Activated CD4-positive, alpha-beta T cell treated with anti-CD3 and anti-CD28 coated beads, Interleukin-2, amount 10 ng/mL, durations not matched to agents 24 days and 14 days (primary cell): ENCODE measurements at regions not wholly inside any gene's neighbourhood (a gene's known extent, or its start where the extent isn't known, plus 50 kb on each side); places are given as distances from the start of the nearest gene placed in this dataset.
A peak's percentile ranks its signal among the peaks of the same experiment; 100 is the strongest.

Source experiments
- DNase-seq: peaks from one replicate; pipeline ENCODE4 v3.0.0; 2022
- H3K27ac Mint-ChIP-seq: one replicate; pipeline ENCODE4 v1.8.0; 2022; ENCODE audit warnings: mild to moderate bottlenecking, mixed read lengths
- H3K27me3 Mint-ChIP-seq: one replicate; pipeline ENCODE4 v1.8.0; 2022; ENCODE audit warnings: mixed read lengths
- H3K36me3 Mint-ChIP-seq: one replicate; pipeline ENCODE4 v1.8.0; 2022; ENCODE audit warnings: low read depth, mild to moderate bottlenecking, mixed read lengths
- H3K4me1 Mint-ChIP-seq: one replicate; pipeline ENCODE4 v1.8.0; 2021; ENCODE audit warnings: mixed read lengths
- H3K4me3 Mint-ChIP-seq: one replicate; pipeline ENCODE4 v1.8.0; 2022; ENCODE audit warnings: mild to moderate bottlenecking, moderate library complexity, mixed read lengths
- H3K9me3 Mint-ChIP-seq: one replicate; pipeline ENCODE4 v1.8.0; 2021; ENCODE audit warnings: mixed read lengths
- intact Hi-C: fragments of 100-400 bp; cut with micrococcal nuclease; formaldehyde crosslinking; loops from one replicate; pipeline ENCODE4 v1.15.1; 2023

- Mint-ChIP-seq H3K9me3 (no peaks in the 10 kb centered on the region), H3K4me3 (no peak overlapping the region), H3K27me3 (no peaks in the 10 kb centered on the region), H3K36me3 (no peaks in the 10 kb centered on the region), H3K27ac (no peak overlapping the region), H3K4me1 (no peaks in the 10 kb centered on the region)
- DNase-seq: no peak
- intact Hi-C loops: no loop called here
Observed at GRCh38 chr4:163077680-163078079, 89.0 kb downstream of the NAF1 start.

DNA sequence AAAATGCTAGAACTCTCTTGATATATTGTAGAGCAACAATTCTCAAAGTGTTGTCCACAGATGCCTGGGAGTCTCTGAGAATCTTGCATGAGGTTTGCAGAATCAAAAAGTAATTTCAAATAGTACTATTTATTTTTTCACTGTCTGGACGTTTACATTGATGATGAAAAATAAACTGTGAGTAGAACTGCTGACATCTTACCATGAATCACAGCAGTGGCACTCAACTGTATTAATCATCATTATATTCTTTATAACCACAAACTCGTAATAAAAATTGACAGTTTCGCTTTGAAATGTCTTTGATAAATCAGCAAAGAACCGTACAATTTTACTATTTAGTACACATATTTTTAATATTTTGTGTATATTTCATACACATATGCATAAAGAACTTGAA lies 94.5 kb downstream of the NAF1 start:
- no peak overlapping the region for H3K27ac Mint-ChIP-seq
- intact Hi-C loops: no loop called here
- H3K36me3 Mint-ChIP-seq: no peaks in the 10 kb centered on the region
- no peaks in the 10 kb centered on the region for H3K4me1 Mint-ChIP-seq
- H3K27me3 Mint-ChIP-seq: no peaks in the 10 kb centered on the region
- no peak for DNase-seq
- no peaks in the 10 kb centered on the region for H3K9me3 Mint-ChIP-seq
- no peak overlapping the region for H3K4me3 Mint-ChIP-seq

DNA sequence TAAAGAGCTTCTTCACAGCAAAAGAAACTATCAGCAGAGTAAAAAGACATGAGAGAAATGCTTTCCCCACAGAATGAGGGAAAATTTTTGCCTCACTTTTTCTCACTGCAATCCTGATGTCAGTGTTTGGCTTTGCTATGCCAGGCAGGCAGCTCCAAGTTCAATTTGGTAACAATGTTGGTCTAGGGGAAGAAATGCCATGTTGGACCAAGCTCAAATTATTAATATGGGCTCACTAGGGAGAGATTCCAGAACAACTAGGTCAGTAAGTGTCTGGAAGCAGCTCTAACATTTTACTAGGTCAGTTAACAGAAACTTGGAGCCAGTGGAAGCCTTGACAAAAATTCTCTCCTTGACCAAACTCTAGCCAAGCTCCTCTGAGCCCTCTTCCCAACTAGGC lies 95.4 kb downstream of the NAF1 start:
- DNase-seq: no peak
- no peaks in the 10 kb centered on the region for H3K27me3 Mint-ChIP-seq
- H3K4me3 Mint-ChIP-seq: no peak overlapping the region
- H3K9me3 Mint-ChIP-seq: no peaks in the 10 kb centered on the region
- no peak overlapping the region for H3K27ac Mint-ChIP-seq
- H3K36me3 Mint-ChIP-seq: no peaks in the 10 kb centered on the region
- H3K4me1 Mint-ChIP-seq: no peaks in the 10 kb centered on the region
- intact Hi-C loops: no loop called here

DNA sequence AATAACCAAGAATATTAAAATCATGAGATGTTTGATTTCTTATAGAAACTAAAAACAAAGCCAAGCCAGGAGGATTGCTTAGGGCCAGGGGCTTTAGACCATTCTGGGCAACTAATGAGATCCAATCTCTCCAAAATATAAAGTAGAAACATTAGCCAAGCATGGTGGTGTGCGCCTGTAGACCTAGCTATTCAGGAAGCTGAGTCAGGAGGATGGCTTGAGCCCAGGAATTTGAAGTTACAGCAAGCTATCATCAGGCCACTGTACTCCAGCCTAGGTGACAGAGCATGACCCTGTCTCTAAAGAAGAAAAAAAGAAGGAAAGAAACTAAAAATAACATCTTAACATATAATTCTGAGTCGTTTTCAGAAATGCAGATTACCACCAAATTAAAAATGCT lies 96.7 kb downstream of the NAF1 start:
- intact Hi-C loops: no loop called here
- no peaks in the 10 kb centered on the region for H3K27me3 Mint-ChIP-seq
- no peak overlapping the region for H3K27ac Mint-ChIP-seq
- DNase-seq: no peak
- no peaks in the 10 kb centered on the region for H3K4me1 Mint-ChIP-seq
- no peak overlapping the region for H3K4me3 Mint-ChIP-seq
- no peaks in the 10 kb centered on the region for H3K36me3 Mint-ChIP-seq
- H3K9me3 Mint-ChIP-seq: no peaks in the 10 kb centered on the region

GRCh38 chr4:163063891-163064290 lies 102.8 kb downstream of the NAF1 start:
- Mint-ChIP-seq H3K27me3 (no peaks in the 10 kb centered on the region), H3K9me3 (no peaks in the 10 kb centered on the region), H3K36me3 (no peaks in the 10 kb centered on the region), H3K4me3 (no peak overlapping the region), H3K27ac (no peak overlapping the region), H3K4me1 (no peaks in the 10 kb centered on the region)
- DNase-seq: no peak
- intact Hi-C loops: no loop called here

DNA sequence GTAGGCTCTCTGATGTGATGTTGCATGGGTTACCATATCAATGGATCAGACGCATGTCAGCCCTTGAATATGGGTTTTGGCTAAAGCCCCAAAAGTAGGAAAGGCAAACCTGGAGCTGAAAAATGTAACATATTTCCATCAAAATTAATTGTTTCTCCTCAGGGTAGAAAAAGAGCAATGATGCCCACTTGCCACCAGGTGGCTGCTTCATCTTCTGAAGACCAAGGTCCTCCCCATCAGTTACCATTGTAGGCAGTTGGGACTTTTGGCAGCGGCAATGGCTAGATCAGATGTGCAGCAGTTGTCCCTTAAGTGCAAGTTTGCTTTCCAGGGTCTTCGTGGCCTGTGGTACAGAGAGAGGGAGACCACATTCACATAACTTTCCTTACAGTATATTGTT lies 118.2 kb downstream of the NAF1 start:
- Mint-ChIP-seq H3K4me1 (no peaks in the 10 kb centered on the region), H3K27me3 (no peaks in the 10 kb centered on the region), H3K4me3 (no peak overlapping the region), H3K36me3 (no peaks in the 10 kb centered on the region), H3K27ac (no peak overlapping the region), H3K9me3 (no peaks in the 10 kb centered on the region)
- peak; percentile 62 for DNase-seq
- intact Hi-C loops: loop anchor here (2.0 kb wide), 1 partner anchor 284 kb away; the partner anchor contains the start of gene NPY1R

DNA sequence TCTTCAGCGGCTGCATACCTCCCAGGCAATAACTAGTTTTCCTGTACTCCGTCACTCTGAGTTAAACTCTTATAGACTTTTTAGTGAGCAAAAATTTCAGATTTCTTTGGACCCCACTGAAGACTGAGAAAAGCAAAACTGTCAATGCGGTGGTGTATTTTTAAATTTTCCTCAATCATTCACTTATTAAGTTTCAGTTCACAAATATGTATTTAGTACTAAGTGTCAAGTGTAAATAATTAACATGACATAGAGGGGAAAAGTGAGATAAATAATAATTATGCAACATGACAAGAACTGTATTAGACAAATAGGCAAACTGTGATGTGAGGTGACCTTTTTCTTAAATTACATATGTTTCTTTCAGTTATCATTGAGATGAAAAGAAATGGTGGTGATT lies 124.4 kb downstream of the NAF1 start:
- Mint-ChIP-seq H3K4me1 (no peaks in the 10 kb centered on the region), H3K36me3 (no peaks in the 10 kb centered on the region), H3K27me3 (peaks cover 2% of the 10 kb centered on the region), H3K4me3 (no peak overlapping the region), H3K9me3 (no peaks in the 10 kb centered on the region), H3K27ac (no peak overlapping the region)
- intact Hi-C loops: no loop called here
- DNase-seq: no peak

DNA sequence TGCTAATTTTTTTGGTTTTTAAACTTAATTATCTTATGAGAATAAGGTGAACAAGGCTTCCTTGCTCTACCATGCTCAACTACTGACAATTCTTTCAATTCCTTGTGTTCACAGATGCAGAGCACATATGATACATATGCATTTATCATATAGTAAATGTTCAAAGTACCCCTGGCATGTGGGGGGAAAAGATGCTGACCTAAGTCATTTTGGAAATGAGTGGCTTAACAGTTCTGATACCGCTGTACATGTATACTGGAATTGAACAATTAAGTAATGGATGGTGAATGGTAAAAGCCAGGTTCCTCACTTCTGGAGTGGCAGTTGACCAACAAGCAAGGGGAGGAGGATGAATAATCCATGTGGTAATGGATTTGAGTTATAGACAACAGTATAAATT lies 149.6 kb downstream of the NAF1 start:
- H3K9me3 Mint-ChIP-seq: no peaks in the 10 kb centered on the region
- intact Hi-C loops: no loop called here
- no peak overlapping the region for H3K27ac Mint-ChIP-seq
- no peaks in the 10 kb centered on the region for H3K36me3 Mint-ChIP-seq
- H3K4me1 Mint-ChIP-seq: no peaks in the 10 kb centered on the region
- H3K27me3 Mint-ChIP-seq: no peaks in the 10 kb centered on the region
- no peak for DNase-seq
- no peak overlapping the region for H3K4me3 Mint-ChIP-seq

DNA sequence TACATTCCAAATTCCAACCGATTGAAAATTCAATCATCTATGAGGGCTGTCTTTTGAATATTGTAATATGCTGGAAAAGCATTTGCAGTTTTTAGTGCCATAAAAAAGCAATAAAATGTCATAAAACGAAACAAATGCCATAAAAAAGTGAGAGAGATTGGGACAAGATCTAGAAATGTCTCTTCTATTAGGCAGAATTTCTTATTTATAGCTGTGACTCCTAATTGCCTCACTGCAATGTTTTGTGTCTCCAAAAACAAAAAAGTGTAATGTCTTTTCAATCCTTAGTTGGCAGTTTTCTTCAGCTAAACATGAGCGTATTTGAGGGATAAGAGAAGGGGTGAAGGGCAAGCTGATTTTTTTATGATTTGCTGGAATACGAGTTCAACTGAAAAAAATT lies 153.9 kb downstream of the NAF1 start:
- intact Hi-C loops: no loop called here
- H3K4me1 Mint-ChIP-seq: no peaks in the 10 kb centered on the region

DNA sequence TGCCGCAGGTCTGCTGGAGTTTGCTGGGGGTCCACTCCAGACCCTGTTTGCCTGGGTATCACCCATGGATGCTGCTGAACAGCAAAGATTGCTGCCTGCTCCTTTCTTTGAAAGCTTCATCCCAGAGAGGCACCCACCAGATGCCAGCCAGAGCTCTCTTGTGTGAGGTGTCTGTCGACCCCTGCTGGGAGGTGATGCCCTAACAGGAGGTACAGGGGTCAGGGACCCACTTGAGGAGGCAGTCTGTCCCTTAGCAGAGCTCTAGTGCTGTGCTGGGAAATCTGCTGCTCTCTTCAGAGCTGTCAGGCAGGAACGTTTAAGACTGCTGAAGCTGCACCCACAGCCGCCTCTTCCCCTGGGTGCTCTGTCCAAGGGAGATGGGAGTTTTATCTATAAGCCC lies 162.7 kb downstream of the NAF1 start:
- no peaks in the 10 kb centered on the region for H3K4me1 Mint-ChIP-seq
- no peaks in the 10 kb centered on the region for H3K36me3 Mint-ChIP-seq
- H3K9me3 Mint-ChIP-seq: no peaks in the 10 kb centered on the region
- no peaks in the 10 kb centered on the region for H3K27me3 Mint-ChIP-seq
- no peak overlapping the region for H3K4me3 Mint-ChIP-seq
- no peak overlapping the region for H3K27ac Mint-ChIP-seq
- intact Hi-C loops: no loop called here
- no peak for DNase-seq

More for the DNA sequence above, 153.9 kb downstream of the NAF1 start:
- Mint-ChIP-seq H3K27ac (no peak overlapping the region), H3K27me3 (no peaks in the 10 kb centered on the region), H3K9me3 (no peaks in the 10 kb centered on the region), H3K36me3 (no peaks in the 10 kb centered on the region), H3K4me3 (no peak overlapping the region)
- no peak for DNase-seq

DNA sequence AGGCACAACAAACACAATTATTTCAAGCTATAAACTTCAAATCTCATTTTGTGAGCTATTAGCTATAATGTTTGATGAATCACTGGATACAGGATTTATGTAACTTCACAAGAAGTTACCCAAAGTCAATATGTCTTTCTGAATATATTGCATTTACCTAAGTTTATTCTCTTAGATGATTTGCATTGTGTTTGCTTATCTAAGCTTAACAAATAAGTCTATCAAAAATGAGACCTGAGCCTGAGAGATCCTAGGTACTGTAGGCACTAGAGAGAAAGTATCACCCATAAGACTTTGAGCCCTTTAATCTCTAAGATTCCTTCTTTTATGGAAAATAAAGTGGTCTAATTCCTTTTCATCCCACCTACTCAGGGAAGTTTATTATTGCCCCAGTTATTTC lies 178.2 kb downstream of the NAF1 start:
- intact Hi-C loops: no loop called here
- no peaks in the 10 kb centered on the region for H3K9me3 Mint-ChIP-seq
- H3K4me3 Mint-ChIP-seq: no peak overlapping the region
- no peak for DNase-seq
- no peaks in the 10 kb centered on the region for H3K4me1 Mint-ChIP-seq
- H3K27ac Mint-ChIP-seq: no peak overlapping the region
- no peaks in the 10 kb centered on the region for H3K36me3 Mint-ChIP-seq
- H3K27me3 Mint-ChIP-seq: no peaks in the 10 kb centered on the region

GRCh38 chr4:162985131-162985530 lies 181.6 kb downstream of the NAF1 start:
- Mint-ChIP-seq H3K36me3 (no peaks in the 10 kb centered on the region), H3K4me3 (no peak overlapping the region), H3K27me3 (no peaks in the 10 kb centered on the region), H3K4me1 (no peaks in the 10 kb centered on the region), H3K9me3 (no peaks in the 10 kb centered on the region), H3K27ac (no peak overlapping the region)
- DNase-seq: no peak
- intact Hi-C loops: no loop called here

DNA sequence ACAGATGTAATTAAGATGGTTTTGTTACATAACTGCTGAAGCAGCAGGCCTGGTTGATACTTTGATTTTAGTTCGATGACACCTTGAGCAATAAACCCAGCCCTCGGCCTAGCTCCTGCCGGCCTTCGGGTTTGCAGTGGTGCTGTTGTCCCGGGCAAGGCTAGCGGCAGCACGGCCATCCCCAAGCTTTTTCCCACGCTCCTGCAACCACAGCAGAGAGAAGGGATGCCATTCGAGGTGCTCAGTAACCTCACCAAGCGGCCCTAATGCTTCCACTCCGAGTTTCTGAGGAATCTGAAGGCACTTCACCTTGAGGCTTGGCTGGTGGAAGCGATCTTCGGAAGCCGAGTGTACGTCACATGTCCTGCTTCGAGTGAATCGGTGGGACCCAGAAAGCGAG lies 182.1 kb downstream of the NAF1 start:
- DNase-seq: no peak
- no peaks in the 10 kb centered on the region for H3K4me1 Mint-ChIP-seq
- H3K27ac Mint-ChIP-seq: no peak overlapping the region
- H3K9me3 Mint-ChIP-seq: no peaks in the 10 kb centered on the region
- H3K36me3 Mint-ChIP-seq: no peaks in the 10 kb centered on the region
- no peaks in the 10 kb centered on the region for H3K27me3 Mint-ChIP-seq
- intact Hi-C loops: no loop called here
- no peak overlapping the region for H3K4me3 Mint-ChIP-seq

- no peak for DNase-seq
- intact Hi-C loops: no loop called here
- Mint-ChIP-seq H3K27me3 (no peaks in the 10 kb centered on the region), H3K36me3 (no peaks in the 10 kb centered on the region), H3K4me1 (no peaks in the 10 kb centered on the region), H3K4me3 (no peak overlapping the region), H3K9me3 (no peaks in the 10 kb centered on the region), H3K27ac (no peak overlapping the region)
Observed at GRCh38 chr4:162981823-162982222, 184.9 kb downstream of the NAF1 start.

DNA sequence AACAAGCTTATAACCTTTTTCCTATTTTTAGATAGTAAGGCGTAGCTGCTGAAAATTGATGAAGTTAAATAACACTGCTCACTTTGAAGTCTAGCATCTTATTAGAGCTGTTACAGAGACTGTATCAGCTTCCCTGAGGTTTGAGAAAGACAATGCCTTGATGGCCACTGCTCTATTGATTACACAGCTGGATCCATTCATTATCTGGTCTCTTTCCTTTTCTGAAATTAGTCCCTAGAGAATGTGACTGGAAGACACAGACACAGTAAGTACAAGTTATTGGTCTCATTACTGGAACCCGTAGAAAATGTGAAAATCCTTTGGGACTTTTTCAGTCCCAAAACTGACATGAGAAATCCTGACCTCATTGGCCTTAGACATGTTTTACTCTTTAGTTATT lies 188.3 kb downstream of the NAF1 start:
- H3K27ac Mint-ChIP-seq: no peak overlapping the region

More for the DNA sequence above, 188.3 kb downstream of the NAF1 start:
- DNase-seq: no peak
- no peaks in the 10 kb centered on the region for H3K9me3 Mint-ChIP-seq
- no peaks in the 10 kb centered on the region for H3K27me3 Mint-ChIP-seq
- no peak overlapping the region for H3K4me3 Mint-ChIP-seq
- H3K4me1 Mint-ChIP-seq: no peaks in the 10 kb centered on the region
- intact Hi-C loops: no loop called here
- H3K36me3 Mint-ChIP-seq: no peaks in the 10 kb centered on the region
